Kidney epithelial cell (primary cell): ENCODE measurements at regions not wholly inside any gene's neighbourhood (a gene's known extent, or its start where the extent isn't known, plus 50 kb on each side); places are given as distances from the start of the nearest gene placed in this dataset.

Experiments
- DNase-seq: peaks from one replicate; pipeline ENCODE4 v3.0.0-alpha.2; 2010; ENCODE audit warnings: low read depth
- H3K27me3 ChIP-seq: 2 replicates; pipeline ENCODE4 v1.6.0; 2011; ENCODE audit warnings: low read length; ENCODE audit not compliant: control insufficient read depth, insufficient read depth
- H3K36me3 ChIP-seq: 2 replicates; pipeline ENCODE4 v1.5.1; 2011; ENCODE audit warnings: low read length; ENCODE audit not compliant: control insufficient read depth, insufficient read depth
- H3K4me3 ChIP-seq: 2 replicates; pipeline ENCODE4 v1.5.1; 2011; ENCODE audit warnings: low read depth, mild to moderate bottlenecking, control low read depth, low read length
- TF ChIP-seq, protein P1 (sequence below): IDR thresholded peaks from 2 replicates; pipeline ENCODE4 v1.5.1; 2011; ENCODE audit warnings: mild to moderate bottlenecking, moderate library complexity, low read length, control low read depth, inconsistent platforms; ENCODE audit not compliant: insufficient read depth, poor library complexity, severe bottlenecking

DNA sequence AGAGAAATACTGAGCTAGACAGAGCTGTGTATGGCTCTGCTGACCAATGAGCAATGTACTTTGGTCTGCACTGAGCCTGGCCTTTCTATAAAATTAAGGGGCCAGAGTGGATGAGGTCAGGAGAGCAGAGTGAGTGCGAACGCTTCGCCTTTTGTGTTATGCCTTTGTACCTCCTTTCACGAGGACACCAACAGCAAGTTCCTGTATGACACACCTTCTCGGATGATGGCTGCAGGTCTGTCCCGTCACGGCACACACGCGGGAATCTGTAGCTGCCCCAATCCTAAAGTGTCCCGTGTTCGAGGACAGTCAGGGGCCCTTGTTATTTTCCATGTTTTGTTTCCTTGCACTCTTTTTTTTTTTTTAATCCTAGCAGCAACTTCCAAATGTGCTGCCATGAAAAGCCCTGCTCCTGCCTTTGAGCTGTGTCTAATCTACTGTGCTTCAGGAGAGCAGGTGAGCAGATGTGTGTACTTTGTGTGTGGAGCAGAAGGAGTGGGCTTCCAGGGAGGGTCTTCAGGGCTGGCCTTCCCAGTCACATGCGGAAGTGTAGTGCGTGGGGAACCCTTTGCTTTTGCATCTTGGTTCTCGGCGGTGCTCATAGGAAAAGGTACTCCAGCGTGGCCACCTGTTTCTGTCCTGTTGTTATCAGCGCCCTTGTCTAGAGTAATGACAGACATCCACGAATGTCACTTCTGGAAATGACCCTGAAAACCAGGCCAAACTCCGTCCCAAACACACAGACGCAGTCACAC is 213.2 kb downstream of the NDUFA10 start:
- TF ChIP-seq, protein P1, sequence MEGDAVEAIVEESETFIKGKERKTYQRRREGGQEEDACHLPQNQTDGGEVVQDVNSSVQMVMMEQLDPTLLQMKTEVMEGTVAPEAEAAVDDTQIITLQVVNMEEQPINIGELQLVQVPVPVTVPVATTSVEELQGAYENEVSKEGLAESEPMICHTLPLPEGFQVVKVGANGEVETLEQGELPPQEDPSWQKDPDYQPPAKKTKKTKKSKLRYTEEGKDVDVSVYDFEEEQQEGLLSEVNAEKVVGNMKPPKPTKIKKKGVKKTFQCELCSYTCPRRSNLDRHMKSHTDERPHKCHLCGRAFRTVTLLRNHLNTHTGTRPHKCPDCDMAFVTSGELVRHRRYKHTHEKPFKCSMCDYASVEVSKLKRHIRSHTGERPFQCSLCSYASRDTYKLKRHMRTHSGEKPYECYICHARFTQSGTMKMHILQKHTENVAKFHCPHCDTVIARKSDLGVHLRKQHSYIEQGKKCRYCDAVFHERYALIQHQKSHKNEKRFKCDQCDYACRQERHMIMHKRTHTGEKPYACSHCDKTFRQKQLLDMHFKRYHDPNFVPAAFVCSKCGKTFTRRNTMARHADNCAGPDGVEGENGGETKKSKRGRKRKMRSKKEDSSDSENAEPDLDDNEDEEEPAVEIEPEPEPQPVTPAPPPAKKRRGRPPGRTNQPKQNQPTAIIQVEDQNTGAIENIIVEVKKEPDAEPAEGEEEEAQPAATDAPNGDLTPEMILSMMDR = no peak
- no peak for DNase-seq
- Histone ChIP-seq H3K27me3 (no peaks in the 10 kb centered on the region), H3K4me3 (no peak overlapping the region), H3K36me3 (no peaks in the 10 kb centered on the region)

DNA sequence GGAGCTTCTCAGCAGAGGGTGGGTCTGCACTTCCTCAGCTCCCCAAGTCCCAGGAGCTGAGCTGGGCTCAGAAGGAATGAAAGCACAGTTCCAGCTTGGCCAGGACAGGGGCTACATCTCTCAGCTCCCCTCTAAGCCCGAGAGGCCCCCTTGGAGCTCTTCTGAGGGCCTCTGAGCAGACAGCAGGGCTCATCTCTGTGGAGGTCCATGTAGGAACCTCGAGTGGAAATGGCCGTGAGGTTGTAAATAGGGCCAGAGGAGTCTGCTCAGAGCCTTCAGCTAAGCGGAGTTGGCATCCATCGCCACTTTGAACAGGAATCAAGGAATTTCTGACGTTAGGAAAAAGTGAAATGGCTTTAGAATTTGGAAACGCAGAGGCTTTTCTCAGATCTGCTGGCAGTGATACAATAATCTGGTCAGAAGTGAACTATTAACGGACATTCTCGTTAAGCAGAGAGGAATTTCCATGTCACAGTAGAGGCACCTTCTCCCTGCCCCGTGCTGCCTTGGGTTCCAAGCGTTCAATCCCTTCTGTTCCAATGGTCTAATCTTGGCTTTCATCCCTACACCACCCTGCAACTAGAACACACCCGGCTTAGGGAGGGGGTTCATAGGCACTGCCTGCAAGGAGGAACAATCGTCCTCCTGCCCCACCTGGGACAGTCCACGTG is 213.9 kb downstream of the NDUFA10 start:
- Histone ChIP-seq H3K27me3 (no peaks in the 10 kb centered on the region), H3K36me3 (no peaks in the 10 kb centered on the region), H3K4me3 (no peak overlapping the region)
- TF ChIP-seq, protein P1 = no peak
- no peak for DNase-seq

GRCh38 chr2:239809391-239809790 is 215.8 kb downstream of the NDUFA10 start:
- Histone ChIP-seq H3K27me3 (no peaks in the 10 kb centered on the region), H3K4me3 (no peak overlapping the region), H3K36me3 (no peaks in the 10 kb centered on the region)
- DNase-seq = no peak
- TF ChIP-seq, protein P1 = no peak

GRCh38 chr2:239807568-239807967 is 217.6 kb downstream of the NDUFA10 start:
- Histone ChIP-seq H3K36me3 (no peaks in the 10 kb centered on the region), H3K27me3 (no peaks in the 10 kb centered on the region), H3K4me3 (no peak overlapping the region)
- TF ChIP-seq, protein P1 = no peak
- no peak for DNase-seq

DNA sequence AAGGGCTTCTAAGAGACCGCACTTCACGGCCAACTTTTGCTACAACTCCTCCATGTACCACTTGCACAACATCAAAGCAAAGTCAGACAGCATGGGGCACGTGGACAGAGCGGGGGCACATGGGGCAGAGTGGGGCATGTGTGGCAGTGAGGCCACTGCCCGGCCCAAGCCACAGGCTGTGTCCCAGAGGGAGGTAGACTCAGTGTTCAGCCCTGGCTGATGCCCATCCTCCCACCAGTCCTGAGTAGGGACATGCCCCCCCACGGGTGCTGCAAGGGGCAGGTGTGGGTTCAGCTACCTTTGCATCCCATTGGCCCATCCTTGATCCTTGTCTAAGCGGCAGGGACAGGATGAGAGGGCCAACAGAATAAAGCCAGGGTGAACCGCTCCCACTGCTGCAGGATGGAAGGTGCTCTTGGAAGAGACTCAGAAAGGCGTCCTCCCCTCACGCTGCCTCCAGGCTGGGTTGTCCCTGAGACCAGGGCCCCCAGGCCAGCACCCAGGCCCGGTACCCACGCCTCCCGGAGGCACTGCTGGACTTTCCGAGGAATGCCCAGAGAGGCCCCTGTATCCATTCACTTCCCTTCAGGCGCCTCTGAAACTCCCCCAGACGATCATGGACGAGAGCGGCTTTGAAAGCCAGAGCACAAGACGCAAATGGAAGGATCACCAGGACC is 218.2 kb downstream of the NDUFA10 start:
- no peak overlapping the region for H3K4me3 ChIP-seq
- H3K36me3 ChIP-seq = no peaks in the 10 kb centered on the region
- TF ChIP-seq, protein P1 = no peak
- DNase-seq = no peak
- H3K27me3 ChIP-seq = no peaks in the 10 kb centered on the region
